ENCODE measurements at regions not wholly inside any gene's neighbourhood (a gene's known extent, or its start where the extent isn't known, plus 50 kb on each side); places are given as distances from the start of the nearest gene placed in this dataset.

DNA sequence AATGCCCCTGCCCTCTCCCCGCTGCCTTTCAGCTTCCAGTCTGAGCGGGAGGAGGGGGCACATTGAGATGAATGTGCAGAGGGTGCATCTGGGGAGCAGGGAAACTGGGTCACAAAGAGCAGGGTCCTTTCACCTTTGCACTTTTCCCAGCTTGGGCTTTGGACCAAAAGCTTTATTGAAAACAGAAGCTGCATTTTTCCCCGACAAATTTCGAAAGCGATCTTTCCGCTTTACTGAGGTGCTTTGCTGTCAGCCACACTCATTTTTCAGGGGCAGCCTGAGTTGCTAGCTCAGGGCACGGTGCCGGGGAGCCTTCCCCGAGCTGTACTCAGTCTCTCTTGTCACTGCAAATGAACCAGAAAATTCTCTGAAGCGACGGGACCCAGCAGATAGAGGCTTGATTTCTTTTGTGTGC, 283.7 kb upstream of the SOX4 start:
- Mint-ChIP-seq H3K27ac (ENCODE audit: unreplicated experiment) (no peak overlapping the region), H3K4me3 (ENCODE audit: unreplicated experiment) (no peak overlapping the region), H3K36me3 (ENCODE audit: unreplicated experiment) (no peaks in the 10 kb centered on the region), H3K27me3 (ENCODE audit: unreplicated experiment) (no peaks in the 10 kb centered on the region), H3K9me3 (ENCODE audit: unreplicated experiment) (no peaks in the 10 kb centered on the region), H3K4me1 (ENCODE audit: low read depth, unreplicated experiment) (no peaks in the 10 kb centered on the region)
- TF ChIP-seq, protein P1, sequence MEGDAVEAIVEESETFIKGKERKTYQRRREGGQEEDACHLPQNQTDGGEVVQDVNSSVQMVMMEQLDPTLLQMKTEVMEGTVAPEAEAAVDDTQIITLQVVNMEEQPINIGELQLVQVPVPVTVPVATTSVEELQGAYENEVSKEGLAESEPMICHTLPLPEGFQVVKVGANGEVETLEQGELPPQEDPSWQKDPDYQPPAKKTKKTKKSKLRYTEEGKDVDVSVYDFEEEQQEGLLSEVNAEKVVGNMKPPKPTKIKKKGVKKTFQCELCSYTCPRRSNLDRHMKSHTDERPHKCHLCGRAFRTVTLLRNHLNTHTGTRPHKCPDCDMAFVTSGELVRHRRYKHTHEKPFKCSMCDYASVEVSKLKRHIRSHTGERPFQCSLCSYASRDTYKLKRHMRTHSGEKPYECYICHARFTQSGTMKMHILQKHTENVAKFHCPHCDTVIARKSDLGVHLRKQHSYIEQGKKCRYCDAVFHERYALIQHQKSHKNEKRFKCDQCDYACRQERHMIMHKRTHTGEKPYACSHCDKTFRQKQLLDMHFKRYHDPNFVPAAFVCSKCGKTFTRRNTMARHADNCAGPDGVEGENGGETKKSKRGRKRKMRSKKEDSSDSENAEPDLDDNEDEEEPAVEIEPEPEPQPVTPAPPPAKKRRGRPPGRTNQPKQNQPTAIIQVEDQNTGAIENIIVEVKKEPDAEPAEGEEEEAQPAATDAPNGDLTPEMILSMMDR (IDR thresholded peaks at IDR 0.05; ENCODE audit: partially characterized antibody, unreplicated experiment) = no peak
- no peak for DNase-seq

GRCh38 chr6:21310568-21311140, 282.9 kb upstream of the SOX4 start:
- Mint-ChIP-seq H3K9me3 (ENCODE audit: unreplicated experiment) (no peaks in the 10 kb centered on the region), H3K4me1 (ENCODE audit: low read depth, unreplicated experiment) (no peaks in the 10 kb centered on the region), H3K4me3 (ENCODE audit: unreplicated experiment) (no peak overlapping the region), H3K27ac (ENCODE audit: unreplicated experiment) (no peak overlapping the region), H3K36me3 (ENCODE audit: unreplicated experiment) (no peaks in the 10 kb centered on the region), H3K27me3 (ENCODE audit: unreplicated experiment) (no peaks in the 10 kb centered on the region)
- TF ChIP-seq, protein P1 (IDR thresholded peaks at IDR 0.05; ENCODE audit: partially characterized antibody, unreplicated experiment) = no peak
- no peak for DNase-seq

- no peak overlapping the region for H3K4me3 Mint-ChIP-seq (ENCODE audit: unreplicated experiment)
- no peaks in the 10 kb centered on the region for H3K4me1 Mint-ChIP-seq (ENCODE audit: low read depth, unreplicated experiment)
- no peaks in the 10 kb centered on the region for H3K27me3 Mint-ChIP-seq (ENCODE audit: unreplicated experiment)
- TF ChIP-seq, protein P1 (IDR thresholded peaks at IDR 0.05; ENCODE audit: partially characterized antibody, unreplicated experiment) = no peak
- no peak overlapping the region for H3K27ac Mint-ChIP-seq (ENCODE audit: unreplicated experiment)
- no peaks in the 10 kb centered on the region for H3K9me3 Mint-ChIP-seq (ENCODE audit: unreplicated experiment)
- no peaks in the 10 kb centered on the region for H3K36me3 Mint-ChIP-seq (ENCODE audit: unreplicated experiment)
- DNase-seq = no peak
These were observed 281.4 kb upstream of the SOX4 start for GRCh38 chr6:21312118-21312517.

- Mint-ChIP-seq H3K4me1 (ENCODE audit: low read depth, unreplicated experiment) (no peaks in the 10 kb centered on the region), H3K4me3 (ENCODE audit: unreplicated experiment) (no peak overlapping the region), H3K36me3 (ENCODE audit: unreplicated experiment) (peaks cover 5% of the 10 kb centered on the region), H3K9me3 (ENCODE audit: unreplicated experiment) (peaks cover 2% of the 10 kb centered on the region), H3K27ac (ENCODE audit: unreplicated experiment) (no peak overlapping the region), H3K27me3 (ENCODE audit: unreplicated experiment) (peaks cover 2% of the 10 kb centered on the region)
- DNase-seq = no peak
- TF ChIP-seq, protein P1 (IDR thresholded peaks at IDR 0.05; ENCODE audit: partially characterized antibody, unreplicated experiment) = no peak
These were observed 275.9 kb upstream of the SOX4 start for GRCh38 chr6:21317642-21318041.

DNA sequence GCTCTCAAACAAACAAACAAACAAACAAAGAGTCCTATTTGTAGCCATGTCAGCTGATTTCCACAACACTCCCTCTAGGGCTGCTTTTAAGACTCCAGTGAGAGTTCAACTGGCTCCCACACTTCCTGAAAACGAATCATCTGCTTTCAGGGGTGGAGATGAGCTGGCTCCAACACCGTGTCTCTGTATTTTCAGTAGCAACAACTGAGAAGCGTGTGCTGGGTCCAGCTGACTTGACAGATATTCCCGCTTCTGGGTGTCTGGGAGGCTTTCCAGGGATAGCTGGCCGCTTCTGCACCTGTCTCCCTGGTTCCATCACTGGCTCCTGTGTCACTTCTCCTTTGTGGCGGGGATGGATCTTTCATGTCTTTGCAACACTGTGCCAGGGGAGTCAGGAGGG, 272.5 kb upstream of the SOX4 start:
- Mint-ChIP-seq H3K4me3 (ENCODE audit: unreplicated experiment) (no peak overlapping the region), H3K9me3 (ENCODE audit: unreplicated experiment) (peaks cover 3% of the 10 kb centered on the region), H3K4me1 (ENCODE audit: low read depth, unreplicated experiment) (peaks cover 2% of the 10 kb centered on the region), H3K27me3 (ENCODE audit: unreplicated experiment) (peaks cover 3% of the 10 kb centered on the region), H3K27ac (ENCODE audit: unreplicated experiment) (no peak overlapping the region), H3K36me3 (ENCODE audit: unreplicated experiment) (peaks cover 5% of the 10 kb centered on the region)
- no peak for DNase-seq
- TF ChIP-seq, protein P1 (IDR thresholded peaks at IDR 0.05; ENCODE audit: partially characterized antibody, unreplicated experiment) = no peak
